ENCODE measurements at regions not wholly inside any gene's neighbourhood (a gene's known extent, or its start where the extent isn't known, plus 50 kb on each side); places are given as distances from the start of the nearest gene placed in this dataset.

DNA sequence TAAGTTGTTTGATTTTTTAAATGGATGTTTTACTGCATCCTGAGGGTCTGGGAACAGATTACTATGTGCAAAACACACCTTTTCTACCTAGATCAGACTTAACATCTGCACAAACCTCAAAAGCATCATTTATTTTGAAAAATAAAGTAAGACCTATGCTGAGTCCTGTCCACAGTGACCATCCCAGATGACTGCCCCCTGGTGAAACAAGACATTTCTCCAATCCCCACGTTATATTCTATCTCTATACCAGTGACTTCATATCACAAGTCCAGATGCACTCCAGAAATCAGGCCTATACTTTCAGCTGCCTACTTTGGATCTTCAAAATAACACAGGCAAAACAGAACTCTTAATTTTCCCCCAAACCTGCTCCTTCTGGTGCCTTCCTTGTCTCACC lies 143.2 kb downstream of the P2RY1 start:
- intact Hi-C loops (cut with DNase I), result no loop called here
- WGBS, 2 donors, result 64 to 80% methylated on average over 1 of the region's 1 CpG

DNA sequence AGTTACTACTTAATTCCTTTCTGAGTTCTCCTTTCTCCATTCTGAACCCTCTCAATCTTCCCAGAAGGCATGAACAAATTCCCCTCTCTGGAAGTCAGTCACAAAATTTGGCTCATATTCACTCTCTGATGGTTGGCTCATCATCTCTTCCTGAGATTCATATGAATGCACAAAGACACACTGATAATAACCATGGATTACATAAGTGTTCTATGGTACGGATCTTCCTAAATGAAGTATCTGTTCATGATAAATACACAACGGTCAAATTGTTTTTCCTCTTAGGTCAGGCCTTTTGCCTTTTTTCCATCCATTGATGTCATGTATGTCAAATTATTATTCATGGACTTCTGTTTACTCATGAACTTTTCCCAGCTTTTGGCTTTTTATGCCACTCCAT lies 162.6 kb downstream of the P2RY1 start:
- no peak overlapping the region for H3K4me3 ChIP-seq
- DNase-seq, result no peak
- intact Hi-C loops (cut with DNase I), result no loop called here
- no peaks in the 10 kb centered on the region for H3K9me3 ChIP-seq
- TF ChIP-seq POLR2A (IDR thresholded peaks at IDR 0.05), result no peak
- no peak for TF ChIP-seq CTCF (IDR thresholded peaks at IDR 0.05)
- WGBS, 2 donors, result 79 to 83% methylated on average over 2 of the region's 2 CpGs
- H3K27ac ChIP-seq, result no peak overlapping the region
- H3K27me3 ChIP-seq, result no peaks in the 10 kb centered on the region
- H3K36me3 ChIP-seq, result no peaks in the 10 kb centered on the region
- peaks cover 0 to 15% (median 0%) of the 10 kb centered on the region in 3 donors for H3K4me1 ChIP-seq

More for the DNA sequence above, 143.2 kb downstream of the P2RY1 start:
- Histone ChIP-seq H3K27ac (no peak overlapping the region), H3K27me3 (no peaks in the 10 kb centered on the region), H3K4me3 (no peak overlapping the region), H3K4me1 (no peaks in the 10 kb centered on the region), H3K36me3 (no peaks in the 10 kb centered on the region), H3K9me3 (no peaks in the 10 kb centered on the region)
- DNase-seq, result no peak
- TF ChIP-seq POLR2A (IDR thresholded peaks at IDR 0.05), result no peak
- no peak for TF ChIP-seq CTCF (IDR thresholded peaks at IDR 0.05)

DNA sequence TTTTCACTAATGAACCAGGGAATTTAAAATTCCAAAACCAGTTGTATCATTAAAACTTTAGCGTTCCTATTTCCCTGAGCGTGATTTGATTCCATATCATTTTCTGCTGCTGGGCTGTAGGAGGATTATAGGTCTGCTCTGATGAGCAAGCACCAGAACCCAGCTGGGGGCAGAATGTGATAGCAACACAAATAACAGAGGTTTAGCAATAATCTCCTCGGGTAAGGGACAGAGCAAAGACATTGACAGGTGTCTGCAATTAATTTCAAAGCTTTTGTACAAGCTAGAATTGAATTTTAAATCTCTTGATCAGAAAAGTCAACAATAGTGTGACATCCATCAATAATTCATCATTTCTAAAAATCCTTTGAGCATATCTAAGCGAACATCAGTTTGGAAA lies 163.4 kb upstream of the RAP2B start:
- intact Hi-C loops (cut with DNase I), result no loop called here
- H3K27me3 ChIP-seq, result no peaks in the 10 kb centered on the region
- WGBS, 2 donors, result 71 to 73% methylated on average over 4 of the region's 4 CpGs
- H3K27ac ChIP-seq, result no peak overlapping the region
- no peaks in the 10 kb centered on the region for H3K36me3 ChIP-seq
- no peak for DNase-seq
- TF ChIP-seq CTCF (IDR thresholded peaks at IDR 0.05) (no peak), POLR2A (IDR thresholded peaks at IDR 0.05) (no peak)
- peaks cover 0 to 15% (median 0%) of the 10 kb centered on the region in 3 donors for H3K4me1 ChIP-seq
- H3K4me3 ChIP-seq, result no peak overlapping the region
- H3K9me3 ChIP-seq, result no peaks in the 10 kb centered on the region

DNA sequence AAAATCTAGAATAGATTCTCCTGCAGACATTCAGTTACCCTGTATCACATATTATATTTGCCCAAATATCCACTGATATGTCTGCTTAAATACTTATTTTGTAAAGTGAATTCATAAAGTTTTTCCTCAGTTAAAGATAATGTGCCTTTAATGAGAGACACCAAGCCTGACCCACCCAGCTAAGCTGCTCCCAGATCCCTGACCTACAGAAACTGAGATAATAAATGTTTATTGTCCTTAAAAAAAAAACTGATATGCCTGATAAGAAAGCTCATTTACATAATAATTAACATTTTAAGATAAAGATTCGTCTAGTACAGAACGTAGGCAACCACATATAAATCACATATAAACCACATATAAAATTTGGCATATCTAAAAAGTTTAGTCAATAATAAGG lies 161.7 kb upstream of the RAP2B start:
- H3K36me3 ChIP-seq, result no peaks in the 10 kb centered on the region
- no peak for DNase-seq
- no peaks in the 10 kb centered on the region for H3K9me3 ChIP-seq
- H3K27ac ChIP-seq, result no peak overlapping the region
- H3K4me3 ChIP-seq, result no peak overlapping the region
- TF ChIP-seq CTCF (IDR thresholded peaks at IDR 0.05) (no peak), POLR2A (IDR thresholded peaks at IDR 0.05) (no peak)
- H3K4me1 ChIP-seq, result peaks cover 0 to 15% (median 0%) of the 10 kb centered on the region in 3 donors
- intact Hi-C loops (cut with DNase I), result no loop called here
- no peaks in the 10 kb centered on the region for H3K27me3 ChIP-seq
- 95 to 97% methylated on average over 2 of the region's 2 CpGs for WGBS, 2 donors

DNA sequence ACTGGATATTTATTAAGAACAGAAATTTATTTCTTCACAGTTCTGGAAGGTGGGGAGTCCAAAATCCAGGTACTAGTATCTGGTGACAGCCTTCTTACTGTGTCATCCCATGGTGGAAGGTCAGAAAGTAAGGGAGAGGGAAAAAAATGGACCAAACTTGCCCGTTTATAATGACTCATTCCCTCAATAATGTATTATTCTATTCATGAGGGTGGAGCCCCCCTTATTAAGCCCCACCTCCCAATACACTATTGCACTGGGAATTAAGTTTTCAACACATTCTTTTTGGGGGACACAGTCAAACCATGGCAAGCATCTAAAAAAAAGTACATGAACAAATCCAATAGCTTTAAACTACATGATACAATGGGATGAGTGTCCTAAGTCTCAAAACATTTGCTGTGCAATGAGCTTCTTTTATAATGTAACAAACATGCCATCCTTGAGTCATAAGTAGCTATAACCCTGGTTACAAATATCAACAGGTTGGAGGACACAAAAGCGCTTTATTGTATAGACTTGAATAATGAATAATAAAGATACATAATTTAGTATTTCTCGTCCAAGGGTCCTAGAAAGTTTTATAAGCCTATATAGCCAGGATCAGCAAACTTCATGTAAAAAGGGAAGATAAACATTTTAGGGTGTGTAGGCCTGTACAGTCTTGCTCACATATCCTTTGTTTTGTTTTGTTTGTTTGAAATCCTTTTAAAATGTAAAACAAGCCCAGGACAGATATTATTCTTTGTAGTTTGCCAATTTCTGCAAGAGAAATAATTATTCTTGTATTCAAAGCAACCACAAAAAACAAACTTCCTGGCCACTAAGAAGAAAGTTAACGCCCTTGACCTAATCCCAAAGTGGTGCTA lies 160.6 kb upstream of the RAP2B start:
- Histone ChIP-seq H3K36me3 (no peaks in the 10 kb centered on the region), H3K27ac (peak overlapping the region in 2 of 4 donors; percentile 33 to 34), H3K4me3 (no peak overlapping the region), H3K4me1 (peaks cover 0 to 15% (median 0%) of the 10 kb centered on the region in 3 donors), H3K9me3 (no peaks in the 10 kb centered on the region), H3K27me3 (no peaks in the 10 kb centered on the region)
- TF ChIP-seq POLR2A (IDR thresholded peaks at IDR 0.05) (no peak), CTCF (IDR thresholded peaks at IDR 0.05) (no peak)
- DNase-seq, result no peak
- intact Hi-C loops (cut with DNase I), result no loop called here
- WGBS, 2 donors, result 34 to 38% methylated on average over 4 of the region's 4 CpGs
